GM21360 (cell line): ENCODE measurements at regions not wholly inside any gene's neighbourhood (a gene's known extent, or its start where the extent isn't known, plus 50 kb on each side); places are given as distances from the start of the nearest gene placed in this dataset.
"Not testable (repeated sequence)": the region's sequence is repeated elsewhere in the genome, so short reads cannot be mapped to it uniquely, and the experiment has no call there.

ENCODE experiments used
- ATAC-seq: cut with Tn5 transposase; IDR thresholded peaks from one replicate; pipeline ENCODE4 v1.9.1; 2021; ENCODE audit warnings: mild to moderate bottlenecking, moderate library complexity; ENCODE audit not compliant: unreplicated experiment

- peak; percentile 89 for ATAC-seq
Observed at GRCh38 chr12:85424581-85425348, 144.7 kb downstream of the ALX1 start.

- no peak for ATAC-seq
Observed at GRCh38 chr12:85425349-85425612, 145.3 kb downstream of the ALX1 start.

DNA sequence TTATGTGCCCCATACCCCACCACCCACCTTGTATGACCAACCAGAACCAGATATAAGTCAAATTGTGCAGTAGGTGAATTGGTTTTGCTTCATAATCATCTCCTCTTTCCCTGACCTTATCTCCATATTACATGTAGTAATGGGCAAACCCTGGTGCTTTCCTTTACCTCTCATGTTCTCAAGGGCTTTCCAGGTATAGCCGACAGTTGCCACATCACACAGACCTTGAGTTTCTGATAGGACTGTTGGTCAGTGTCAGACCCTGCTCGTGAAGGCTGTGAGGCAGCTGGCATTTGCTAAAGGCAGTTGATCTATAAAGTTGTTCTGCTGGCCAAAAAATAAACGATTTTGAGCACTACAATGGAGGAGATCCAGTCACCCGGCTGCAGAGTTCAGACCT is 145.9 kb downstream of the ALX1 start:
- no peak for ATAC-seq

DNA sequence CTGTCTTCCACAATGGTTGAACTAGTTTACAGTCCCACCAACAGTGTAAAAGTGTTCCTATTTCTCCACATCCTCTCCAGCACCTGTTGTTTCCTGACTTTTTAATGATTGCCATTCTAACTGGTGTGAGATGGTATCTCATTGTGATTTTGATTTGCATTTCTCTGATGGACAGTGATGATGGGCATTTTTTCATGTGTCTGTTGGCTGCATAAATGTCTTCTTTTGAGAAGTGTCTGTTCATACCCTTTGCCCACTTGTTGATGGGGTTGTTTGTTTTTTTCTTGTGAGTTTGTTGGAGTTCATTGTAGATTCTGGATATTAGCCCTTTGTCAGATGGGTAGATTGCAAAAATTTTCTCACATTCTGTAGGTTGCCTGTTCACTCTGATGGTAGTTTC is 153.1 kb downstream of the ALX1 start:
- not testable (repeated sequence) for ATAC-seq

GRCh38 chr12:85440271-85440670 is 160.3 kb downstream of the ALX1 start:
- no peak for ATAC-seq

DNA sequence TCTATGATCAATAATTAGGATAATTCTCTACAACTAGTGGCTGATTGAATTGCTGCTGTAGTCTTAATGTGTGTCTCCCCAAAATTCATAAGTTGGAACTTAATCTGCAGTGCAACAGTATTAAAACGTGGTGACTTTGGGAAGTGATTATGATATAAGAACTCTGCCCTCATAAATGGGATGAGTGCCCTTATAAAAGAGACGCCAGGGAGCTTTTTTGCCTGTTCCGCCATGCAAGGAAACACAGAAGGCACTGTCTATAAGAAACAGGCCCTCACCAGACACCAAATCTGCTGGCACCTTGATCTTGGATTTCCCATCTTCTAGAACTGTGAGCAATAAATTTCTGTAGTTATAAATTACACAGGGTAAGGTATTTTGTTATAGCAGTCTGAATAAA is 161.0 kb downstream of the ALX1 start:
- no peak for ATAC-seq

DNA sequence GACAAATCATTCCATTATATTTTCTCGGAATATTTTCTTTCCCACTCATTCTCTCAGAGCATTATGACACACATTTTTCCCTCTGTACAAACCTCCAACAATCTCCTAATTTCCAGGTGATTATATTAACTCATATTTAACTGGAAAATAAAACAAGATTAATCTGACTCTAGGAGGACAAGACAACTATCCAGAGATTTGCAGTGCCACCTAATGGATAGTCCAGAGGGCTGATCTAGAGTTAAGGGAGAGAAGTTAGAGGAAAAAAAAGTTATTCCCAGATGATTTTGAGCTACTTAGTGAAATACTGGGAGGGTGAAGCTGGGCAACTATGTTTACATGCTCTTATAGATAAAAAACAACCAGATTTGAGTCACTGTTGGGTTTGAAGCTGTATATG is 161.7 kb downstream of the ALX1 start:
- no peak for ATAC-seq

- ATAC-seq, result no peak
Observed at GRCh38 chr12:85445060-85445938, 165.3 kb downstream of the ALX1 start.

- ATAC-seq, result no peak
Observed at GRCh38 chr12:85448031-85448430, 168.0 kb downstream of the ALX1 start.

DNA sequence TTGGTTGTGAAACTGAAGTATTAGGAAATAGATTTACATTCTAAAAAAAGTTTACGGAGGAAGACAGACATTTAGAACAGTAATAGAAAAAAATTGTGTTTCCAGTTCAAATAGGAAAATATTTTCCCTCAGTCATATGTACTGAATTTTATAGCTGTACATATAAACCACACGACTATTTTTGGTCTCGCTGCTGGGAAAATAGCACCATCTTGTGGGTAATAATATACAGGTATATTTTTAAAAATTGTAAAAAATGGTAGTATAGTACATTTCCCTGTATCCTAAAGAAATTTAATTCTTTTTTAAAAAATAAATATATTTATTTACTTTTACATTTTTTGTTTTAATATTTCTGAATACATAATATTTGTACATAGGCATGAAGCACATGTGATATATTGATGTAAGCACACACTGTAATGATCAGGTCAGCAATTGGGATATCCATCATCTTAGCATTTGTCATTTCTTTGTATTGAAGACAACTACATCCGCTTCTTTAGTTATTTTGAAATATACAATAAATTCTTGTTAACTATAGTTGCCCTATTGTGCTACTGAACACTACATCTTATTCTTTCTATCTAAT is 168.6 kb downstream of the ALX1 start:
- peak; percentile 66 for ATAC-seq

DNA sequence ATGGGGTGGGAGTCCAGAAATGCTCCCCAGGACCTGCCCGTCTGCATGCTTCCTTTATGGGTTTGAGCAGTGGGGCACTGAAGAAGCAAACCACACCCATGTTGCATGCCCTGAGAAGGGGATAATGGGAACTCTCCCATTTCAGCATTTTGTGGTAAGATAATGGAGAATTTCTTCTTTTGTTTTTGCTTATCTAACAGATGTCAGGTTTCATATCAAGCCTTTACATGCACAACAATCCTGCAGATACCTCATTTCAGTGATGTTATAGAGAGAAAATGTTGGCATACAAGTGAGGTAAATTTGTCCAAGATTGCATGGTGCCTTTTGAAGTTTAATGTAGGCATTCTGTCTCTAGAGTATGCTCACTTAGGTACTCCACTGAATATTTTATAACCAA is 177.0 kb downstream of the ALX1 start:
- no peak for ATAC-seq

- ATAC-seq, result no peak
Observed at GRCh38 chr12:85461127-85461526, 181.1 kb downstream of the ALX1 start.

DNA sequence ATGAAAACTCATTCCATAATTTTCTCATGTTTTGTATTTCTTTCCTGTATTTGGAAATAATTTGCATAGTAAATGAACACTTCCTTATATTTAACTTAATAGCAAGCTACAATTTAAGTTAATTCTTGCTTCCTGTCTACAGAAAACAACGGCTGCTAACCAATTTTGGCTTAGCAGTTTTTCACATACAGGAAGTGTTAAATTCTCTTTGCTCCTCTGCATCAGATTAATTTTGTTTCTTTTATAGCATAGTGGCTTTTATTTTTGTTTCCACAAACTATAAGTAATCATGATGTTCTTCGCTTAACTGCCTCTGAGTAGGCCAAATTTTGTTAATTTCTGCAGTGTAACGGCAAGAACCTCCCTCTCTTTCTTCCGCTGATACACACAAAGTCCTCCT is 182.9 kb downstream of the ALX1 start:
- ATAC-seq, result no peak

DNA sequence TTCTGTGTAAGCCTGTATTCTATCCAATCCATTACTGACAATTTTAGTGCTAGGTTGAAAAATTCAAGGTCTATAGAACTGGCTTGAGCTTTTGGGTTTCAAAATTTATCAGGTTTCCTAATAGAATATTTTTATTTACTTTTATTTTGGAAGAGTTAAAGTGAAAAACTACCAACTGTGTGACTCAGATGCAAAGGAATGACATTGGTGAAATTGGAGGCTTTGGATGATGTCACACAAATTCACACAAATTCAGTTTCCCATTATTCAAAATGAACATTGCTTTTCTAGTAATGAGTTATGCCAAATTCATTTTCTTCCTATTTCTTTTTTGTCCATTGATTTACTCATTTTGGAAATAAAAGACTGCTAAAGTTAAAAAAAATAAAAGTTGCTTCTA is 186.9 kb downstream of the ALX1 start:
- ATAC-seq, result no peak

DNA sequence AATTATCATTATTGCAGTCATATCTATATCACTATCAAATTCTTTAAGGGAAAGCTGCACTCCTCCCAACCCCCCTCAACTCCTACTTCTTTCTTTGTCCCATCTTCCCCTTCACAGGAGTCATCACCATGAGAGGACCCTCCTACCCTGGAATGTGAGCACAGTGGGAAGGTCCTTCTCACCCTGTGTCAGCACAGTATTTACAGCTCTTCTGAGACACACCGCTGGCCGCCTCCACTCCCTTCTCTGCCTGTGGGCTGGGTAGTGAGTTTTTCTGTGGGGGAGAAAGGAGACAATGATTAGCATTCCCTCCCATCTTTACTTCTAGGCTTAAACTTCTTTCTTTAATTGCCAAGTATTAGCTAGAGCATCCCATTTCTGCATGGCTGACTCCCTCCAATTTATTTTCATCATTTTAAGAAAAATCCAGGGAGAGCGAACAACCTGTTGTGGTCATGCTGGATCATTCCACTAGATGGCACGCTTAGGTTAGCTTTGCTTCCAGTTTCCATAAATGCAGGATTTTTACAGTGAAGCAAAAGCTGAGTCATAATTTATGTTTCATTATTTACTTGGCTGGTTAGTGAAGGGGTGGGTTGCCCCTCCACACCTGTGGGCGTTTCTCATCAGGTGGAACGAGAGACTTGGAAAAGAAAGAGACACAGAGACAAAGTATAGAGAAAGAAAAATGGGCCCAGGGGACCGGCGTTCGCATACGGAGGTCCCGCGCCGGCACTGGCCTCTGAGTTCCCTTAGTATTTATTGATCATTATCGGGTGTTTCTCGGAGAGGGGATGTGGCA is 188.5 kb downstream of the ALX1 start:
- peak; percentile 96 for ATAC-seq

GRCh38 chr12:85469158-85470086 is 189.4 kb downstream of the ALX1 start:
- ATAC-seq, result not testable (repeated sequence)

GRCh38 chr12:85475277-85475676 is 195.3 kb downstream of the ALX1 start:
- not testable (repeated sequence) for ATAC-seq

- no peak for ATAC-seq
Observed at GRCh38 chr12:85476756-85477155, 196.7 kb downstream of the ALX1 start.

GRCh38 chr12:85484387-85484786 is 204.4 kb downstream of the ALX1 start:
- ATAC-seq, result peak; percentile 95

DNA sequence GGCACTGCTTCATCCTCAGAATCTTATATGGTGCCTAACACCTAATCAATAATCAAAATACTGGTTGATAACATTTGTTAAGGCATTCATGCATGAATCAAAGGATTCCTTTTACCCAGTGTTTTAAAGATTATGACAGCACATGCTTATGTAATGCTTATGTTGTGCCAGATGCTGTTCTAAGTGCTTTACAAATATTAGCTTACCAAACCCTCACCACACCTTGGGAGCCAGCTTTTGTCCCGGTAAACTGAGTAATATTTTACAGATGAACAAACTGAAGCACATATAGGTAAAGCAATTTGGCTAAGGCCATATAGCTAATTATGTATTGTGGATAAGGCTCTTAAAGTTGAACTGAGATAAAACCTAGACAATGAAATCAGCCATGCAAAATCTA is 209.2 kb downstream of the ALX1 start:
- no peak for ATAC-seq
